ENCODE measurements at regions not wholly inside any gene's neighbourhood (a gene's known extent, or its start where the extent isn't known, plus 50 kb on each side); places are given as distances from the start of the nearest gene placed in this dataset.

GRCh38 chr1:2885001-2885400, 83.5 kb upstream of the TTC34 start:
- TF ChIP-seq CTCF (IDR thresholded peaks at IDR 0.05) = no peak
- 87 to 89% methylated on average over 16 of the region's 16 CpGs for WGBS, 2 donors

GRCh38 chr1:2886631-2887030, 85.1 kb upstream of the TTC34 start:
- DNase-seq (no peak), ATAC-seq (no peak)
- 88 to 94% methylated on average over 8 to 10 of the region's 10 CpGs for whole genome bisulfite sequencing, 2 donors
- no peaks in the 10 kb centered on the region for H3K4me1 ChIP-seq
- peaks cover 0 to 48% (median 29%) of the 10 kb centered on the region in 7 donors for H3K27me3 ChIP-seq
- intact Hi-C loops (cut with DNase I) = no loop called here
- H3K9me3 ChIP-seq = no peaks in the 10 kb centered on the region
- no peak overlapping the region for H3K4me3 ChIP-seq
- no peak for TF ChIP-seq CTCF (IDR thresholded peaks at IDR 0.05)
- no peak overlapping the region for H3K27ac ChIP-seq
- H3K36me3 ChIP-seq = no peaks in the 10 kb centered on the region

More at GRCh38 chr1:2885001-2885400, 83.5 kb upstream of the TTC34 start:
- Histone ChIP-seq H3K4me3 (no peak overlapping the region), H3K27ac (no peak overlapping the region), H3K27me3 (peaks cover 0 to 42% (median 23%) of the 10 kb centered on the region in 7 donors), H3K36me3 (no peaks in the 10 kb centered on the region), H3K9me3 (no peaks in the 10 kb centered on the region), H3K4me1 (no peaks in the 10 kb centered on the region)
- intact Hi-C loops (cut with DNase I) = no loop called here
- DNase-seq (no peak), ATAC-seq (no peak)

- WGBS, 2 donors = 74 to 77% methylated on average over 25 to 28 of the region's 28 CpGs
- Histone ChIP-seq H3K36me3 (no peaks in the 10 kb centered on the region), H3K4me1 (no peaks in the 10 kb centered on the region), H3K27me3 (peaks cover 0 to 63% (median 20%) of the 10 kb centered on the region in 7 donors), H3K9me3 (no peaks in the 10 kb centered on the region), H3K4me3 (no peak overlapping the region), H3K27ac (no peak overlapping the region)
- intact Hi-C loops (cut with DNase I) = no loop called here
- DNase-seq (no peak), ATAC-seq (no peak)
- no peak for TF ChIP-seq CTCF (IDR thresholded peaks at IDR 0.05)
Observed at GRCh38 chr1:2887941-2888855, 86.7 kb upstream of the TTC34 start.

GRCh38 chr1:2890221-2890850, 88.8 kb upstream of the TTC34 start:
- intact Hi-C loops (cut with DNase I) = no loop called here
- WGBS, 2 donors = 64 to 74% methylated on average over 13 to 14 of the region's 14 CpGs
- peaks cover 0 to 60% (median 20%) of the 10 kb centered on the region in 7 donors for H3K27me3 ChIP-seq

More at GRCh38 chr1:2890221-2890850, 88.8 kb upstream of the TTC34 start:
- Histone ChIP-seq H3K9me3 (no peaks in the 10 kb centered on the region), H3K36me3 (no peaks in the 10 kb centered on the region), H3K27ac (no peak overlapping the region), H3K4me1 (no peaks in the 10 kb centered on the region), H3K4me3 (no peak overlapping the region)
- DNase-seq = no peak
- TF ChIP-seq CTCF (IDR thresholded peaks at IDR 0.05) = no peak
- no peak for ATAC-seq
